ENCODE measurements at regions not wholly inside any gene's neighbourhood (a gene's known extent, or its start where the extent isn't known, plus 50 kb on each side); places are given as distances from the start of the nearest gene placed in this dataset.

DNA sequence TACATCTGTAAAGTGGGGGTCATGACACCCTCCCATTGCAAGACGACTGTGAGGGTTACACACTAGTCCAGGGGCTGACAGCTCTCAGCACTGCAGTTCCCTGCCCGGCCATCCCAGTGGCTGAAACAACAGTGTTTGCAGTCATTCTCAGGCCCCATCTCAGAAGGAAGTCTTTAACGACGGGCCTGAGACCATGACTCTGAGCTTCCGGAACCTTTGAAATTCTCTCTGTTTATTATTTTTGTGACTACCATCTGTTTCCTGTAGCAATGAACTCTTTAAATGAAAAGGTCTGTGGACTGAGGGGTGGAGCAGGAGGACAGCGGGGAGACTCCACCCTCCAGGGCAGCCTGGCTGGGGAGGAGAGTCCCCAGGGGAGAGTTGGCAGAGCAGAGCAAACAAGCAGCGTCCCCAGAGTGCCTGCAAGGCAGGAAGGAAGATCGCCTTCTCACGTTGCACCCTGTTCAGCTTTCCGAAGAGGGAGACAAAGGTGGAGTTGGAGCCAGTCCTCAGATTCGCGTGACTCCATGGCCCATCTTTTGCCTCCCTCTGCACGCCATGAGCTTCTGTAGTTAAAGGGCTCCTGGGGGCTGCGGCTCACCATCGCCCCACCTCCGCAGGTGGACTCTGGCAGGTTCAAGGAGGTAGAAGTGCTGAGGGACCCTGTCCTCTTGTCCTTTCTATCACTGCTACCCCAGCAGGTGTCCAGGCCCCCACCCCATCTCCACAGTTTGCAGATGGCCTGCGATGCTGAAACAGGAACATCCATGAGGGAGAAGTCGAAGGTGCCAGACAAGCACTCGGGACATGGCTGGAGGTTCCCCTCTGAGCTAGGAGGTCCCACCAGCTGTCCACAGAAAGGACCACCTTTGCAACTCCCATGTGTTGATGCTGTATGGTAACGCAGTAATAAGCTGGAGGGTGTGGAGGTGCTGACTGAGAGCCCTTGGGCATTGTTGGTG is 525.8 kb upstream of the PROK2 start:
- Histone ChIP-seq H3K4me1 (ENCODE audit: insufficient read depth, poor library complexity, severe bottlenecking) (no peaks in the 10 kb centered on the region), H3K27me3 (ENCODE audit: insufficient read depth, poor library complexity, severe bottlenecking) (no peaks in the 10 kb centered on the region), H3K9me3 (ENCODE audit: severe bottlenecking) (no peaks in the 10 kb centered on the region), H3K4me3 (ENCODE audit: severe bottlenecking) (no peak overlapping the region), H3K27ac (ENCODE audit: poor library complexity, severe bottlenecking) (no peak overlapping the region), H3K36me3 (ENCODE audit: low read depth) (no peaks in the 10 kb centered on the region)
- TF ChIP-seq, protein P1, sequence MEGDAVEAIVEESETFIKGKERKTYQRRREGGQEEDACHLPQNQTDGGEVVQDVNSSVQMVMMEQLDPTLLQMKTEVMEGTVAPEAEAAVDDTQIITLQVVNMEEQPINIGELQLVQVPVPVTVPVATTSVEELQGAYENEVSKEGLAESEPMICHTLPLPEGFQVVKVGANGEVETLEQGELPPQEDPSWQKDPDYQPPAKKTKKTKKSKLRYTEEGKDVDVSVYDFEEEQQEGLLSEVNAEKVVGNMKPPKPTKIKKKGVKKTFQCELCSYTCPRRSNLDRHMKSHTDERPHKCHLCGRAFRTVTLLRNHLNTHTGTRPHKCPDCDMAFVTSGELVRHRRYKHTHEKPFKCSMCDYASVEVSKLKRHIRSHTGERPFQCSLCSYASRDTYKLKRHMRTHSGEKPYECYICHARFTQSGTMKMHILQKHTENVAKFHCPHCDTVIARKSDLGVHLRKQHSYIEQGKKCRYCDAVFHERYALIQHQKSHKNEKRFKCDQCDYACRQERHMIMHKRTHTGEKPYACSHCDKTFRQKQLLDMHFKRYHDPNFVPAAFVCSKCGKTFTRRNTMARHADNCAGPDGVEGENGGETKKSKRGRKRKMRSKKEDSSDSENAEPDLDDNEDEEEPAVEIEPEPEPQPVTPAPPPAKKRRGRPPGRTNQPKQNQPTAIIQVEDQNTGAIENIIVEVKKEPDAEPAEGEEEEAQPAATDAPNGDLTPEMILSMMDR (IDR thresholded peaks at IDR 0.05; ENCODE audit: poor library complexity, severe bottlenecking), result no peak
- ATAC-seq (ENCODE audit: low read depth) (no peak), DNase-seq (ENCODE audit: low spot score) (no peak)

DNA sequence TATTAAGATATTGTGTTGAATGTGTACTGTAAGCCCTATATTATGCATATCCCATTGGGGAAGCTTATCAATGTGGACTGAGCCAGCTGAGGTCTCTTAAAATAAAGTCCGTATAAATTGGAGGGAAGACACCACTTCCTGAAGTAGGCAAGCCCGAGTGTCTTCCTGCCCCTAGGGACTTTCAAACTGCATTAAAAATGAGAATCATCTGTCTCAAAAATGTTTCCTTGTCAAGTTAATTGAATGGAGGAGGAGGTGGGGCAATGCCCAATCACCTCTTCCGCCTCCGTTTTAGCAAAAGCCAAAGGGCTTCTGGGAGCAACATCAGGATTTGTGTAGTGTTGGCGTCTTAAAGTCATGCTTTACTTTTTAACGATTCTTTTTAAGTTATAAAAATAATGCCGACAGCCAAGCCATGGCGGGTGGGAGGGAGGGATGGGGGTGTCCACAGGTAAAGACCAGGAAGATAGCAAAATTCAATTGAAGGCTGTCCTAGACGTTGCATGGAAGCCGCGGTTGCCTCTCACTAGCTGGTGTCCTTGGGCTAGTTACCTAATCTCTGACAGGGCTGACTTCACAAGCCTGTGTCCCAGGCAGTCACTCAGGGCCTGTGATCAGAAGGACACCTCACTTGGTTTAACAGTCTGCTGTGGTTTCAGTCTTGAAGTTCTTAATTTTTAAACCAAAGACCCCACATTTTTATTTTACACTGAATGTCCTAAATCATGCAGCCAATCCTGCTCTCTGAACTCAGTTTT is 524.9 kb upstream of the PROK2 start:
- no peak overlapping the region for H3K4me3 ChIP-seq (ENCODE audit: severe bottlenecking)
- H3K4me1 ChIP-seq (ENCODE audit: insufficient read depth, poor library complexity, severe bottlenecking), result no peaks in the 10 kb centered on the region
- H3K9me3 ChIP-seq (ENCODE audit: severe bottlenecking), result no peaks in the 10 kb centered on the region
- no peak overlapping the region for H3K27ac ChIP-seq (ENCODE audit: poor library complexity, severe bottlenecking)
- ATAC-seq (ENCODE audit: low read depth), result no peak
- DNase-seq (ENCODE audit: low spot score), result no peak
- TF ChIP-seq, protein P1 (IDR thresholded peaks at IDR 0.05; ENCODE audit: poor library complexity, severe bottlenecking), result no peak
- H3K36me3 ChIP-seq (ENCODE audit: low read depth), result no peaks in the 10 kb centered on the region
- no peaks in the 10 kb centered on the region for H3K27me3 ChIP-seq (ENCODE audit: insufficient read depth, poor library complexity, severe bottlenecking)

DNA sequence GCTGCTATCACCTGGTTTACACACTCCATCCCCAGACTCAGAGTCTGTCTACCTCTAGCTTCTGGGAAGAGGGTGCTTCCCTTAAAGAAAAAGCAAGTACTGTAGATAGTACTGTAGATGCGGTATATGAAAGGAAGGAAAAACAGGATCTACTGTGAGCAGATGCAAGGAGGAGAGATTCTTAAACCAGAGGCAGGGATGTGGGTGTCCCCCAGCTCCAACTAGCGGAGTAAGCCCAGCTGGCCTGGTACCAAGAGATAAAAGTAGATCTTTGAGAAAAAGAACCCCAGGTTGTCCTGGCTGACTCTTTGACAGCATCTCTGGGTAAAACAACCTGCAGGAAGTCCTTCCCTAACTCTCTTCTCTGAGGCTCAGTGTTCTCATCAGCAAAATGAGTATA is 523.7 kb upstream of the PROK2 start:
- ATAC-seq (ENCODE audit: low read depth) (no peak), DNase-seq (ENCODE audit: low spot score) (no peak)
- Histone ChIP-seq H3K4me3 (ENCODE audit: severe bottlenecking) (no peak overlapping the region), H3K27ac (ENCODE audit: poor library complexity, severe bottlenecking) (no peak overlapping the region), H3K27me3 (ENCODE audit: insufficient read depth, poor library complexity, severe bottlenecking) (no peaks in the 10 kb centered on the region), H3K36me3 (ENCODE audit: low read depth) (no peaks in the 10 kb centered on the region), H3K9me3 (ENCODE audit: severe bottlenecking) (no peaks in the 10 kb centered on the region), H3K4me1 (ENCODE audit: insufficient read depth, poor library complexity, severe bottlenecking) (no peaks in the 10 kb centered on the region)
- TF ChIP-seq, protein P1 (IDR thresholded peaks at IDR 0.05; ENCODE audit: poor library complexity, severe bottlenecking), result no peak

DNA sequence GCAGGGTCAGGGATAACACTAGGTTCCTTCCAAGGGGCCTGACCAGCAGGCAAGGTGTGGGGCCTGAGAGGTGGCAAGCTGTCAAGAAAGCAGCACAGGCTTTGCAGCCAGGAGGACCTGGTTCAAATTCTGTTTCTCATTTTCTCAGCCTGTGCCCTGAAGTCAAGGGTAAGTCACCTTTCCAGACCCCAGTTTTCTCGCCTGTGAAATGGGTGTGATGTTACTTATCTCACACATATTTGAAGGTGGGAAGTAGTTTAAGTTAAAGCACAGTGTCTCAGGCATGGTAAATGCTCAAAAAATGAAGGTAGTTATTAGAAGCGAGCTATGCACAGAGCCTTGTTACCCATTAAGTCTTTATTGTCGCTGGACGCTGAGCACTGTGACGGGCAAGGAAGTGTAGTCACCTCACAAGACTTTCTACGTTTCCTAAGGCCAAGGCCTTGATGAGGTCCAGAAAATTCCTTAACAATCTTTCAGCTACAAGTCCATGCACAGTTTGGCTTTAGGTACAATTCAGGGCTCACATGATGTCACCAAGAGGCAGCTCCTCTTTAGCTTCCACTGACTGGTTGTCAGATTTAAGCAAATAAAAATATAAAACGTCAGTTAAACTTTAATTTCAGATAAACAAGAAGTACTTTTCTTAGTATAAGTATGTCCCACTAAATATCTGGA is 522.6 kb upstream of the PROK2 start:
- Histone ChIP-seq H3K9me3 (ENCODE audit: severe bottlenecking) (no peaks in the 10 kb centered on the region), H3K36me3 (ENCODE audit: low read depth) (no peaks in the 10 kb centered on the region), H3K27me3 (ENCODE audit: insufficient read depth, poor library complexity, severe bottlenecking) (no peaks in the 10 kb centered on the region), H3K27ac (ENCODE audit: poor library complexity, severe bottlenecking) (no peak overlapping the region), H3K4me1 (ENCODE audit: insufficient read depth, poor library complexity, severe bottlenecking) (no peaks in the 10 kb centered on the region), H3K4me3 (ENCODE audit: severe bottlenecking) (no peak overlapping the region)
- DNase-seq (ENCODE audit: low spot score) (no peak), ATAC-seq (ENCODE audit: low read depth) (no peak)
- TF ChIP-seq, protein P1 (IDR thresholded peaks at IDR 0.05; ENCODE audit: poor library complexity, severe bottlenecking), result no peak
